ENCODE measurements at regions not wholly inside any gene's neighbourhood (a gene's known extent, or its start where the extent isn't known, plus 50 kb on each side); places are given as distances from the start of the nearest gene placed in this dataset.

DNA sequence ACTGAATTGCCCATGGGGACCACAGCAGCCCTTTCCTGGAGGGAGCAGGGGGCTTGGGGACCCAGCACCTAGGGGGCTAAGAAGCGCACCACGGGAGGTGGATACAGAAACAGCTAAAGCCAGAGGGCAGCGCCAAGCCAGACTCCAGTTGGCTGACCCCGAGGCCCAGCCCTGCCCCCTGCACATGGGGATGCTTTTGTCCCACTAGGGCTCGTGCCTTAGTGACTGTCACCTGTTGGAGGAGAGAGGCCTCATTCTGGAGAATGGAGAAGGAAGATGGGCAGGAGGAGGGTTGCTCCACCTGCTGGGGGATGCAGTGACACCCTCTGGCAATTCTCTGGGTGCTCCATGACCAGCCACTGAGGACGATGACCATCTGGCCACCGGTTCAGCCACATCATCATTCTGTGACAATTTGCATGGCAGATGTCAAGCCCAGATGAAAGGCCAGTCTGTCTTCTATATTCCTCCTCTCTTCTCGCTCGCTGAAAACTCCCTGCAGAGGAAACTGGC, 167.8 kb upstream of the TLE3 start:
- Histone ChIP-seq H4K20me1 (replicated peaks in 1 of 2; ENCODE audit: control insufficient read depth in 1 of 2, insufficient read depth in 2 of 2, low read length in 2 of 2) (no peaks in the 10 kb centered on the region), H2BK12ac (ENCODE audit: low read depth, low read length) (no peak overlapping the region), H3K79me2 (ENCODE audit: control insufficient read depth in 1 of 2, insufficient read depth in 2 of 2, low read length in 2 of 2) (no peaks in the 10 kb centered on the region), H2BK15ac (ENCODE audit: low read length) (no peak overlapping the region), H2AFZ (ENCODE audit: low read length) (no peak overlapping the region), H3K79me1 (ENCODE audit: low read depth, low read length) (no peaks in the 10 kb centered on the region), H3K36me3 (ENCODE audit: control insufficient read depth in 2 of 4, insufficient read depth in 4 of 4, low read length in 3 of 4) (no peaks in the 10 kb centered on the region), H3K23ac (ENCODE audit: insufficient read length) (no peak overlapping the region), H3K14ac (ENCODE audit: insufficient read length) (no peak overlapping the region), H3K4me3 (ENCODE audit: extremely low read depth in 1 of 4, insufficient read depth in 2 of 4, low read depth in 3 of 4, low read length in 4 of 4) (no peak overlapping the region), H3K9me3 (ENCODE audit: insufficient read depth in 2 of 2, low read depth in 1 of 2, low read length in 1 of 2) (no peaks in the 10 kb centered on the region), H2BK20ac (ENCODE audit: low read length) (no peak overlapping the region), H2BK5ac (ENCODE audit: low read depth, low read length) (no peak overlapping the region), H3K27me3 (replicated peaks in 1 of 4; ENCODE audit: control insufficient read depth in 3 of 4, extremely low read depth in 1 of 4, insufficient read depth in 3 of 4, low read length in 3 of 4) (no peaks in the 10 kb centered on the region), H3K23me2 (ENCODE audit: low read depth, low read length) (no peaks in the 10 kb centered on the region), H4K91ac (replicated peaks; ENCODE audit: insufficient read length, low read length) (no peak overlapping the region), H2BK120ac (replicated peaks; ENCODE audit: low read depth, low read length) (no peak overlapping the region), H3K27ac (ENCODE audit: low read depth, low read length) (no peak overlapping the region), H3K9ac (replicated peaks in 1 of 4; ENCODE audit: extremely low read depth in 1 of 4, low read depth in 3 of 4, low read length in 3 of 4) (no peak overlapping the region), H2AK5ac (ENCODE audit: low read depth, low read length) (no peak overlapping the region), H3K4ac (replicated peaks; ENCODE audit: insufficient read length, low read depth, low read length) (no peak overlapping the region), H3K18ac (ENCODE audit: extremely low read depth, low read length) (no peak overlapping the region), H3K4me1 (replicated peaks in 1 of 4; ENCODE audit: control insufficient read depth in 3 of 4, insufficient read depth in 4 of 4, low read length in 3 of 4) (peaks cover 0 to 3% (median 0%) of the 10 kb centered on the region in 4 experiments; a peak in 2 of 7 replicates), H4K8ac (ENCODE audit: extremely low read depth, insufficient read depth, low read length) (no peak overlapping the region), H3K4me2 (ENCODE audit: insufficient read depth in 1 of 2, low read depth in 2 of 2, low read length in 2 of 2) (no peak overlapping the region), H3K56ac (replicated peaks; ENCODE audit: insufficient read length, low read depth, low read length) (no peak overlapping the region), H4K5ac (ENCODE audit: insufficient read length, low read depth, low read length) (no peak overlapping the region)
- whole genome bisulfite sequencing, 2 experiments (ENCODE audit: extremely low coverage in 1 of 2, insufficient coverage in 1 of 2, insufficient read length in 1 of 2, insufficient replicate concordance in 2 of 2, low coverage in 1 of 2, low lambda C conversion rate in 2 of 2, missing lambda C conversion rate in 1 of 2) = 94% methylated on average over 7 of the region's 9 CpGs; no CpG with 5 or more reads in 1 of the 2 experiments
- FAIRE-seq (no peak), DNase-seq (ENCODE audit: low read depth in 1 of 2, low spot score in 2 of 2) (no peak)
- ChIA-PET CTCF (ENCODE audit: partially characterized antibody) (interaction anchor here (0.9 to 1.5 kb wide), 3 partner anchors 20 to 165 kb away, joined by 3 read pairs; no protein-coding TSS in a partner anchor), POLR2A (ENCODE audit: partially characterized antibody) (no interaction called here)
- no peak for TF ChIP-seq CEBPB (IDR thresholded peaks at IDR 0.05; ENCODE audit: low read depth, low read length)
- TF ChIP-seq SP1 (IDR thresholded peaks at IDR 0.05; ENCODE audit: low read depth, low read length) = no peak
- TF ChIP-seq, protein P1, sequence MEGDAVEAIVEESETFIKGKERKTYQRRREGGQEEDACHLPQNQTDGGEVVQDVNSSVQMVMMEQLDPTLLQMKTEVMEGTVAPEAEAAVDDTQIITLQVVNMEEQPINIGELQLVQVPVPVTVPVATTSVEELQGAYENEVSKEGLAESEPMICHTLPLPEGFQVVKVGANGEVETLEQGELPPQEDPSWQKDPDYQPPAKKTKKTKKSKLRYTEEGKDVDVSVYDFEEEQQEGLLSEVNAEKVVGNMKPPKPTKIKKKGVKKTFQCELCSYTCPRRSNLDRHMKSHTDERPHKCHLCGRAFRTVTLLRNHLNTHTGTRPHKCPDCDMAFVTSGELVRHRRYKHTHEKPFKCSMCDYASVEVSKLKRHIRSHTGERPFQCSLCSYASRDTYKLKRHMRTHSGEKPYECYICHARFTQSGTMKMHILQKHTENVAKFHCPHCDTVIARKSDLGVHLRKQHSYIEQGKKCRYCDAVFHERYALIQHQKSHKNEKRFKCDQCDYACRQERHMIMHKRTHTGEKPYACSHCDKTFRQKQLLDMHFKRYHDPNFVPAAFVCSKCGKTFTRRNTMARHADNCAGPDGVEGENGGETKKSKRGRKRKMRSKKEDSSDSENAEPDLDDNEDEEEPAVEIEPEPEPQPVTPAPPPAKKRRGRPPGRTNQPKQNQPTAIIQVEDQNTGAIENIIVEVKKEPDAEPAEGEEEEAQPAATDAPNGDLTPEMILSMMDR (IDR thresholded peaks at IDR 0.05; ENCODE audit: control extremely low read depth in 1 of 3, insufficient read depth in 1 of 3, low read depth in 1 of 3, low read length in 3 of 3) = peak in 2 of 3 experiments; percentile 18 to 19; a peak in 2 of 4 replicates
- no peak for TF ChIP-seq SP4 (IDR thresholded peaks at IDR 0.05; ENCODE audit: low read length)
- TF ChIP-seq CHD2 (IDR thresholded peaks at IDR 0.05; ENCODE audit: low read length) = no peak
- TF ChIP-seq NRF1 (IDR thresholded peaks at IDR 0.05; ENCODE audit: low read depth, low read length) = no peak
- TF ChIP-seq BACH1 (IDR thresholded peaks at IDR 0.05; ENCODE audit: low read length) = no peak
- TF ChIP-seq RAD21 (IDR thresholded peaks at IDR 0.05 in 1 of 2, conservative IDR thresholded peaks at IDR 0.05 in 1 of 2; ENCODE audit: low read depth in 2 of 2, low read length in 2 of 2) = peak in 1 of 2 experiments; percentile 17; a peak in 2 of 4 replicates
- no peak for TF ChIP-seq KDM1A (IDR thresholded peaks at IDR 0.05; ENCODE audit: borderline replicate concordance, low read length)
- TF ChIP-seq SP2 (IDR thresholded peaks at IDR 0.05; ENCODE audit: low read length) = no peak
- no peak for TF ChIP-seq CBX8 (IDR thresholded peaks at IDR 0.05; ENCODE audit: borderline replicate concordance, low read depth, low read length)
- TF ChIP-seq MAFK (IDR thresholded peaks at IDR 0.05; ENCODE audit: low read depth, low read length) = no peak

All from H1 (cell line).